HCT116 (cell line): ENCODE measurements at regions not wholly inside any gene's neighbourhood (a gene's known extent, or its start where the extent isn't known, plus 50 kb on each side); places are given as distances from the start of the nearest gene placed in this dataset.

Experiments
- ATAC-seq: fragments of 200-7000 bp; cut with Tn5 transposase; 2 replicates; pipeline ENCODE4 v1.9.1; 2020; ENCODE audit warnings: mild to moderate bottlenecking, moderate library complexity
- BruUV-seq: library from RNA; stranded (reverse); fragments of 400-500 nt; replicated peaks from 2 replicates; lab custom pipeline; 2021; lab: Mats Ljungman, UMichigan
- CTCF ChIA-PET: fragments of 300-600 bp; sonication (Branson Sonifier 250); formaldehyde crosslinking; loops from one replicate; lab custom pipeline; 2021; ENCODE audit warnings: antibody characterized with exemption; lab: Charles Lee
- POLR2A ChIA-PET: fragments of 300-600, 350-600 bp; sonication (Branson Sonifier 250); formaldehyde crosslinking; loops from one replicate; lab custom pipeline; 2021; ENCODE audit warnings: antibody characterized with exemption; lab: Charles Lee
- RAD21 ChIA-PET, 2 experiments: fragments of 300-600 bp; sonication (Branson Sonifier 250); formaldehyde crosslinking; loops; one replicate each; lab custom pipeline; 2023; ENCODE audit warnings: low total read pairs in 2 of 2; ENCODE audit not compliant: uncharacterized antibody in 2 of 2, unreplicated experiment in 2 of 2, low non-redundant PET in 1 of 2; lab: Charles Lee
- DNase-seq: peaks from one replicate; pipeline ENCODE4 v3.0.0-alpha.2; 2010; ENCODE audit warnings: low read depth, low spot score
- H2AFZ ChIP-seq: fragments of 200-600 bp; shearing (Covaris generic), sonication (generic); 2 replicates; pipeline ENCODE4 v1.6.1; 2017; ENCODE audit warnings: low read depth, mixed run types, mixed read lengths, antibody characterized with exemption, low read length; ENCODE audit not compliant: poor library complexity, severe bottlenecking
- H3K27ac ChIP-seq: 2 replicates; pipeline ENCODE4 v1.5.1; 2012; ENCODE audit warnings: low read depth, low read length
- H3K27me3 ChIP-seq: fragments of 200-600 bp; sonication (generic); 2 replicates; pipeline ENCODE4 v1.6.1; 2016; ENCODE audit warnings: mixed run types, low read length, mixed read lengths; ENCODE audit not compliant: insufficient read depth
- H3K36me3 ChIP-seq, 2 experiments: fragments of 200-500 bp in 1 of 2; fragments of 200-600 bp in 1 of 2; sonication (Bioruptor generic) in 1 of 2; sonication (generic) in 1 of 2; 2 replicates each; pipeline versions ENCODE4 v1.5.1 to v1.6.1; 2014 to 2016; ENCODE audit warnings: low read length in 2 of 2, inconsistent platforms in 1 of 2, mixed read lengths in 1 of 2, mixed run types in 1 of 2; ENCODE audit not compliant: insufficient read depth in 2 of 2, control insufficient read depth in 1 of 2
- H3K4me1 ChIP-seq, 2 experiments: fragments of 200-600 bp in 1 of 2; sonication (generic) in 1 of 2; 2 replicates each; pipeline versions ENCODE4 v1.5.1 to v1.6.1; 2012 to 2017; ENCODE audit warnings: low read length in 2 of 2, inconsistent platforms in 1 of 2, mild to moderate bottlenecking in 1 of 2, mixed read lengths in 1 of 2, mixed run types in 1 of 2, moderate library complexity in 1 of 2; ENCODE audit not compliant: insufficient read depth in 2 of 2, control insufficient read depth in 1 of 2
- H3K4me2 ChIP-seq: fragments of 200-600 bp; sonication (generic); 2 replicates; pipeline ENCODE4 v1.6.1; 2017; ENCODE audit warnings: mixed run types, low read length, mixed read lengths
- H3K4me3 ChIP-seq, 2 experiments: fragments of 200-600 bp in 1 of 2; sonication (generic) in 1 of 2; replicated peaks in 1 of 2; 2 replicates each; pipeline ENCODE4 v1.5.1; 2011 to 2016; ENCODE audit warnings: low read length in 2 of 2, control low read depth in 1 of 2, low read depth in 1 of 2, mild to moderate bottlenecking in 1 of 2, mixed read lengths in 1 of 2, mixed run types in 1 of 2
- H3K79me2 ChIP-seq: fragments of 200-600 bp; sonication (generic); 2 replicates; pipeline ENCODE4 v1.6.1; 2017; ENCODE audit warnings: mild to moderate bottlenecking, mixed run types, low read length, moderate library complexity, mixed read lengths; ENCODE audit not compliant: insufficient read depth
- H3K9ac ChIP-seq: fragments of 200-600 bp; sonication (generic); 2 replicates; pipeline ENCODE4 v1.6.1; 2016; ENCODE audit warnings: low read length, mixed read lengths
- H3K9me2 ChIP-seq: fragments of 200-600 bp; sonication (generic), shearing (Covaris generic); 2 replicates; pipeline ENCODE4 v1.6.1; 2017; ENCODE audit warnings: mixed run types, mild to moderate bottlenecking, moderate library complexity; ENCODE audit not compliant: insufficient read depth
- H3K9me3 ChIP-seq, 2 experiments: fragments of 200-500 bp in 1 of 2; fragments of 200-600 bp in 1 of 2; sonication (Bioruptor generic) in 1 of 2; sonication (generic) in 1 of 2; 2 replicates each; pipeline ENCODE4 v1.6.1; 2014 to 2017; ENCODE audit warnings: low read length in 2 of 2, mixed read lengths in 2 of 2, inconsistent platforms in 1 of 2, low read depth in 1 of 2, mild to moderate bottlenecking in 1 of 2, mixed run types in 1 of 2, moderate library complexity in 1 of 2; ENCODE audit not compliant: control insufficient read depth in 1 of 2, insufficient read depth in 1 of 2
- H4K20me1 ChIP-seq: fragments of 200-600 bp; sonication (generic), shearing (Covaris generic); 2 replicates; pipeline ENCODE4 v1.6.1; 2017; ENCODE audit warnings: mixed run types, mild to moderate bottlenecking, moderate library complexity; ENCODE audit not compliant: insufficient read depth
- ATF3 ChIP-seq: IDR thresholded peaks from 2 replicates; pipeline ENCODE4 v1.6.1; 2012
- CEBPB ChIP-seq: IDR thresholded peaks from 2 replicates; pipeline ENCODE4 v1.6.1; 2012; ENCODE audit warnings: low read depth
- CTCF ChIP-seq, 3 experiments: fragments of 200-600 bp in 1 of 3; sonication (generic) in 1 of 3; IDR thresholded peaks in 2 of 3; conservative IDR thresholded peaks in 1 of 3; 2 replicates each; pipeline ENCODE4 v1.5.1; 2012 to 2017; ENCODE audit warnings: low read depth in 2 of 3, low read length in 2 of 3, antibody characterized with exemption in 1 of 3, borderline replicate concordance in 1 of 3, control low read depth in 1 of 3, mild to moderate bottlenecking in 1 of 3, mixed read lengths in 1 of 3, mixed run types in 1 of 3, moderate library complexity in 1 of 3; ENCODE audit not compliant: insufficient read depth in 1 of 3
- EGR1 ChIP-seq: IDR thresholded peaks from 2 replicates; pipeline ENCODE4 v1.6.1; 2012; ENCODE audit warnings: low read depth
- ELF1 ChIP-seq: IDR thresholded peaks from 2 replicates; pipeline ENCODE4 v1.6.1; 2012; ENCODE audit warnings: low read depth, borderline replicate concordance
- EZH2 ChIP-seq: fragments of 200-600 bp; sonication (generic); IDR thresholded peaks from 2 replicates; pipeline ENCODE4 v1.6.1; 2017; ENCODE audit warnings: antibody characterized with exemption, mixed run types
- EZH2phosphoT487 ChIP-seq: fragments of 200-600 bp; IDR thresholded peaks from 2 replicates; pipeline ENCODE4 v1.6.1; 2018; ENCODE audit warnings: antibody characterized with exemption, borderline replicate concordance
- FOSL1 ChIP-seq: IDR thresholded peaks from 2 replicates; pipeline ENCODE4 v1.6.1; 2012; ENCODE audit warnings: low read depth
- POLR2A ChIP-seq: IDR thresholded peaks from 2 replicates; pipeline ENCODE4 v1.7.0; 2011; ENCODE audit warnings: borderline replicate concordance; ENCODE audit not compliant: insufficient read depth, insufficient read length; ENCODE audit errors: extremely low read depth
- intact Hi-C: fragments of 100-400 bp; cut with micrococcal nuclease; formaldehyde crosslinking; loops from 2 replicates; pipeline ENCODE4 v1.10.0; 2022

GRCh38 chr7:56578612-56579011 is 462.4 kb upstream of the NUPR2 start:
- no peak for ATAC-seq

GRCh38 chr7:56570968-56571367 is 454.8 kb upstream of the NUPR2 start:
- CTCF ChIA-PET = no interaction called here
- H3K4me2 ChIP-seq = no peak overlapping the region
- RAD21 ChIA-PET = no interaction called here
- DNase-seq (no peak), ATAC-seq (no peak)
- no peaks in the 10 kb centered on the region for H3K79me2 ChIP-seq
- H3K9ac ChIP-seq = no peak overlapping the region
- no peak overlapping the region for H3K4me3 ChIP-seq
- no peak overlapping the region for H2AFZ ChIP-seq
- POLR2A ChIA-PET = no interaction called here
- no peak overlapping the region for H3K27ac ChIP-seq
- no peaks in the 10 kb centered on the region for H3K4me1 ChIP-seq
- no peaks in the 10 kb centered on the region for H3K9me2 ChIP-seq
- intact Hi-C loops = no loop called here
- no peak for TF ChIP-seq CTCF (IDR thresholded peaks at IDR 0.05 in 2 of 3, conservative IDR thresholded peaks at IDR 0.05 in 1 of 3; ENCODE audit: borderline replicate concordance in 1 of 3, insufficient read depth in 1 of 3, low read depth in 2 of 3, low read length in 2 of 3)
- BruUV-seq = no TSS peak
- peaks cover 4 to 7% of the 10 kb centered on the region in 2 experiments; a peak in 2 of 4 replicates for H3K9me3 ChIP-seq
- H3K27me3 ChIP-seq = no peaks in the 10 kb centered on the region
- no peaks in the 10 kb centered on the region for H4K20me1 ChIP-seq
- no peaks in the 10 kb centered on the region for H3K36me3 ChIP-seq

More at GRCh38 chr7:56578612-56579011, 462.4 kb upstream of the NUPR2 start:
- no TSS peak for BruUV-seq
- Histone ChIP-seq H3K27me3 (no peaks in the 10 kb centered on the region), H2AFZ (no peak overlapping the region), H3K27ac (no peak overlapping the region), H3K9me2 (no peaks in the 10 kb centered on the region), H3K36me3 (no peaks in the 10 kb centered on the region), H3K4me3 (no peak overlapping the region), H3K79me2 (no peaks in the 10 kb centered on the region), H3K9ac (no peak overlapping the region), H4K20me1 (no peaks in the 10 kb centered on the region), H3K4me2 (no peak overlapping the region), H3K4me1 (no peaks in the 10 kb centered on the region), H3K9me3 (peaks cover 4 to 18% of the 10 kb centered on the region in 2 experiments; a peak in 2 of 4 replicates)
- ChIA-PET POLR2A (no interaction called here), CTCF (no interaction called here), RAD21 (no interaction called here)
- intact Hi-C loops = no loop called here
- DNase-seq = no peak
- TF ChIP-seq POLR2A (no peak), ATF3 (no peak), CEBPB (no peak), EGR1 (no peak), FOSL1 (no peak), ELF1 (no peak), EZH2phosphoT487 (no peak), EZH2 (no peak)
